ENCODE measurements at regions not wholly inside any gene's neighbourhood (a gene's known extent, or its start where the extent isn't known, plus 50 kb on each side); places are given as distances from the start of the nearest gene placed in this dataset.

DNA sequence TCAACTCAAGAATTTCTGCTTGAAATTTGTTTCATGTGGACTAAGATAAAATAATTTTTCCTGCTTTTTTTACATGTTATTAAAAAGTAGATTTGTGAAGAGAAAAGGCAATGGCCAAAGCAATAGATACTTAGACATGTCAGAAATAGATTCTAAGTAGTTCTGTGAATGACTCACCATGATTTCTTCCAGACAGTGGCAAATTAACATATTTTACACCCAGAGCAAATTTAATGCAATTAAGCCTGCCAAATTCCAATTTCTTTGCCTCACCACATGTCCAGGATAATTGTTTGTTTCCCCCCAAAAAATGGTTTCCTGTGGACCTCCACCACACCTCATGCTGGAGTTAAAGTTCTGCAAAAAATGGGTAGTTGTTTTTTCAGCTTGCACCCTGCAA, 651.4 kb downstream of the CETN3 start:
- no peaks in the 10 kb centered on the region for H3K27me3 ChIP-seq
- no peak overlapping the region for H3K27ac ChIP-seq
- H3K36me3 ChIP-seq, result no peaks in the 10 kb centered on the region
- H3K9me3 ChIP-seq, result no peaks in the 10 kb centered on the region
- no peaks in the 10 kb centered on the region for H3K4me1 ChIP-seq
- no peak for DNase-seq (ENCODE audit: low spot score in 2 of 2)
- intact Hi-C loops (cut with DNase I; ENCODE audit: low total_unique reads), result no loop called here
- H3K4me3 ChIP-seq, result no peak overlapping the region
- TF ChIP-seq, protein P1, sequence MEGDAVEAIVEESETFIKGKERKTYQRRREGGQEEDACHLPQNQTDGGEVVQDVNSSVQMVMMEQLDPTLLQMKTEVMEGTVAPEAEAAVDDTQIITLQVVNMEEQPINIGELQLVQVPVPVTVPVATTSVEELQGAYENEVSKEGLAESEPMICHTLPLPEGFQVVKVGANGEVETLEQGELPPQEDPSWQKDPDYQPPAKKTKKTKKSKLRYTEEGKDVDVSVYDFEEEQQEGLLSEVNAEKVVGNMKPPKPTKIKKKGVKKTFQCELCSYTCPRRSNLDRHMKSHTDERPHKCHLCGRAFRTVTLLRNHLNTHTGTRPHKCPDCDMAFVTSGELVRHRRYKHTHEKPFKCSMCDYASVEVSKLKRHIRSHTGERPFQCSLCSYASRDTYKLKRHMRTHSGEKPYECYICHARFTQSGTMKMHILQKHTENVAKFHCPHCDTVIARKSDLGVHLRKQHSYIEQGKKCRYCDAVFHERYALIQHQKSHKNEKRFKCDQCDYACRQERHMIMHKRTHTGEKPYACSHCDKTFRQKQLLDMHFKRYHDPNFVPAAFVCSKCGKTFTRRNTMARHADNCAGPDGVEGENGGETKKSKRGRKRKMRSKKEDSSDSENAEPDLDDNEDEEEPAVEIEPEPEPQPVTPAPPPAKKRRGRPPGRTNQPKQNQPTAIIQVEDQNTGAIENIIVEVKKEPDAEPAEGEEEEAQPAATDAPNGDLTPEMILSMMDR (IDR thresholded peaks at IDR 0.05), result no peak
- no peak for TF ChIP-seq POLR2A (IDR thresholded peaks at IDR 0.05)
- TF ChIP-seq POLR2AphosphoS5 (IDR thresholded peaks at IDR 0.05), result no peak

GRCh38 chr5:89756955-89757354, 652.6 kb downstream of the CETN3 start:
- H3K36me3 ChIP-seq, result no peaks in the 10 kb centered on the region
- no peak for DNase-seq (ENCODE audit: low spot score in 2 of 2)
- H3K27me3 ChIP-seq, result no peaks in the 10 kb centered on the region
- H3K27ac ChIP-seq, result no peak overlapping the region
- no peak overlapping the region for H3K4me3 ChIP-seq
- intact Hi-C loops (cut with DNase I; ENCODE audit: low total_unique reads), result no loop called here
- TF ChIP-seq, protein P1 (IDR thresholded peaks at IDR 0.05), result no peak
- no peak for TF ChIP-seq POLR2A (IDR thresholded peaks at IDR 0.05)
- no peak for TF ChIP-seq POLR2AphosphoS5 (IDR thresholded peaks at IDR 0.05)
- no peaks in the 10 kb centered on the region for H3K4me1 ChIP-seq
- H3K9me3 ChIP-seq, result no peaks in the 10 kb centered on the region

DNA sequence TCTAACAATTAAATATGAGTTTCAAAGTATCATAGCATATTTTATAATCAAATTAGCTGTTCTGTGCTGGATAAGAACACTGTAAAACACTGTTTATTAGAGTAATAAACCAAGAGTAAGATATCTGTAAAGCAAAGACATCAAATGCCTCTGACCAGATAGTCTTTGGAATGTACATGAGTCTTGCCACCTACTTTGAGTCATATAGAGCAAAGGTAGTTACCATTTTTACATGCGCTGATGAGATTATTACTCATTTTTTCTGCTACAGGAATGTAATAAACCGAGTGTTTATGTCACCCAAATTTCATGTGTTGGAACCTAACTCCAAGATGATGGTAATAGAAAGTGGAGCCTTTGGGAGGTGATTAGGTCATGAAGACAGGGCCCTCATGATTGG, 654.5 kb downstream of the CETN3 start:
- no peak overlapping the region for H3K4me3 ChIP-seq
- no peak overlapping the region for H3K27ac ChIP-seq
- TF ChIP-seq POLR2A (IDR thresholded peaks at IDR 0.05) (no peak), POLR2AphosphoS5 (IDR thresholded peaks at IDR 0.05) (no peak)
- TF ChIP-seq, protein P1 (IDR thresholded peaks at IDR 0.05), result no peak
- H3K27me3 ChIP-seq, result no peaks in the 10 kb centered on the region
- intact Hi-C loops (cut with DNase I; ENCODE audit: low total_unique reads), result no loop called here
- H3K36me3 ChIP-seq, result no peaks in the 10 kb centered on the region
- no peaks in the 10 kb centered on the region for H3K4me1 ChIP-seq
- no peak for DNase-seq (ENCODE audit: low spot score in 2 of 2)
- H3K9me3 ChIP-seq, result no peaks in the 10 kb centered on the region

- Histone ChIP-seq H3K4me1 (no peaks in the 10 kb centered on the region), H3K27ac (no peak overlapping the region), H3K36me3 (no peaks in the 10 kb centered on the region), H3K27me3 (no peaks in the 10 kb centered on the region), H3K4me3 (no peak overlapping the region), H3K9me3 (no peaks in the 10 kb centered on the region)
- intact Hi-C loops (cut with DNase I; ENCODE audit: low total_unique reads), result no loop called here
- DNase-seq (ENCODE audit: low spot score in 2 of 2), result no peak
- no peak for TF ChIP-seq POLR2AphosphoS5 (IDR thresholded peaks at IDR 0.05)
- TF ChIP-seq POLR2A (IDR thresholded peaks at IDR 0.05), result no peak
- TF ChIP-seq, protein P1 (IDR thresholded peaks at IDR 0.05), result no peak
Measured at GRCh38 chr5:89735082-89735481, 674.5 kb downstream of the CETN3 start.

DNA sequence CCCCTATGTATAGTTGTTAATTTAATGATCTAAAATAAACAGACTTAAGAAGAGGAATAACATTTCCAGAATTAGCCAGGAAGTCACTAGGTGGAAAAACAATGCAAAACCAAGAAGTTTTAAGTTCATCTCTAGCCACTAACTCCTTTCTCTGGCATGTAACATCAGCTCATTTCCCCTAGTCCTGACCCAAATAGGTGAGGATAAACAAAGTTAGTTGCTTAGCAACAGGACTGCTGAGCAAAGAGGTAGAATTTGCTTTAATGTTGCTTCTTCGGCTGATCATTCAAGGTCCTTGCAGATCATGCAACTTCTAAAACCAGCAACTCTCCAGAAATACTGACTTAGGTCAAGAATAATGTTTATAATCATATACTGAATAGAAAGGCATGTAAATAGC, 675.8 kb downstream of the CETN3 start:
- intact Hi-C loops (cut with DNase I; ENCODE audit: low total_unique reads), result no loop called here
- Histone ChIP-seq H3K36me3 (no peaks in the 10 kb centered on the region), H3K4me1 (no peaks in the 10 kb centered on the region), H3K27me3 (no peaks in the 10 kb centered on the region), H3K27ac (no peak overlapping the region), H3K9me3 (no peaks in the 10 kb centered on the region), H3K4me3 (no peak overlapping the region)
- DNase-seq (ENCODE audit: low spot score in 2 of 2), result no peak
- TF ChIP-seq, protein P1 (IDR thresholded peaks at IDR 0.05), result no peak
- TF ChIP-seq POLR2A (IDR thresholded peaks at IDR 0.05) (no peak), POLR2AphosphoS5 (IDR thresholded peaks at IDR 0.05) (no peak)
